ENCODE measurements at regions not wholly inside any gene's neighbourhood (a gene's known extent, or its start where the extent isn't known, plus 50 kb on each side); places are given as distances from the start of the nearest gene placed in this dataset.
"Not testable (repeated sequence)": the region's sequence is repeated elsewhere in the genome, so short reads cannot be mapped to it uniquely, and the experiment has no call there.

DNA sequence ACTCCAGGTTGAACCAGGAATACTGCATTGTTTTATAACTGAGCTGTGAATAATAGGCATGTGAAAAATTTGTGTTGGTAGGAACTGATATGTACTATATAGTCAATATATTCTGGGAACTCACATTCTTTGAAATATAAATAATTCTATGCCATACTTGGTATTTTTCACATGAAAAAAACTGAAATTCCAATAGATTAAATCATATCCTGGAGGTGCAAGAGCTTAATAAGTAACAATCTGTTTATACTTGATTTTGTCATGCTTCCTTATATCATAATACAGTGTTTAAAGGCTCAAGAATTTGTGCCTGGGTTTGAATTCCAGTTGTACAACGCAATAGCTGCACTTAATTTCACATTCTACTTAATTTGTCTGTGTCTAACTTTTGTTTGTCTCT is 387.0 kb downstream of the USP25 start:
- DNase-seq (ENCODE audit: low read depth in 2 of 2) = no peak

DNA sequence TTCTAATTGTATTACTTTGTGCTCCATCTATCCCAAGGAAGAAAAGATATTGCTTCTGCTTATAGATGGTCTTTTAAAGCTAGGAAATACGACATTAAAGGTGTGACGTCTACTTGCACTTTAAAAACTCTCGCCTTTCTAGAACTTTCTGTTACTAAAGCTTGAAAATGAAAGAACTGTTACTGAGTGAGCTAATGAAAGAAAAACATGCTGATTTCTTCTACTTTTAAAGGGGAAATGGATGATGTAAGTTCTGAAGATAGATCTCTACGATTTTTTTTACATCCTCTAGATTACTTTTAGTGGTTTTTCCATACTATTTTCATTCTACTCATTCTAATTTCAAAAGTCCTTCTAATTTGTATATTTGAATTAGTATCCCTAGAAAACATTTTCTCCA is 387.5 kb downstream of the USP25 start:
- DNase-seq (ENCODE audit: low read depth in 2 of 2) = no peak

DNA sequence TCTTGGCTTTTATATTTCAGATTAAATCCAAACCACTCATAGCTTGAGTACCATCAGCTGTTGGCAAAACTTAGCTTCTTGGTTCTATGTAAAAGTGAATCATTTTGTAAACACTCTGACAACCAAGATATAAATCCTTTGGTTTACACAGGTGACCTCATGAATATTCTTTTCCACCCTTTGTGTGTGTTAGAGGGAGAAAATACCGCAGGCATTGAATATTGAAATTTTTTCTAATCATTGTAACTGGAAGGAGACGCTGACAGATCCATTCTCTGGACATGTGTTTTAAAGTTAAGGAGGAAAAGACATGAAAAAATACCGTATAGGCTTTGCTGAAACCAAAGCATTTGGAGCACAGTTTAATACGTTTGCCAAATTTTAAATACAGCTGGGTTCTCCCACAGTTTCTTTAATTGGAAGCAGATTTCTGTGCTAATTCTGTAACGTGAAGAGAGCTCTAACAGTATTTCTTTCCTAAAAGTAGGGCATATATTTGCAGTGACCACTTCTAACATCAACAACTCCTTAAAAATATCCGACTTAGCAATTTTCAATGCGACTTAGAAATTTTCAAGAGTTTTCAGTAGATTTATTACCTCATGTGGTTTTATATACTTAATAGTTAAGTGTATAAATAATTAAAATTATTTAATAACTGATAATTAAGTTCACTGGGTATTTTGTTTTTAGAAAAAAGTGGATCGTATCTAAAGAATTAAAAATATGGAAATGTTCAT is 388.2 kb downstream of the USP25 start:
- no peak for DNase-seq (ENCODE audit: low read depth in 2 of 2)

DNA sequence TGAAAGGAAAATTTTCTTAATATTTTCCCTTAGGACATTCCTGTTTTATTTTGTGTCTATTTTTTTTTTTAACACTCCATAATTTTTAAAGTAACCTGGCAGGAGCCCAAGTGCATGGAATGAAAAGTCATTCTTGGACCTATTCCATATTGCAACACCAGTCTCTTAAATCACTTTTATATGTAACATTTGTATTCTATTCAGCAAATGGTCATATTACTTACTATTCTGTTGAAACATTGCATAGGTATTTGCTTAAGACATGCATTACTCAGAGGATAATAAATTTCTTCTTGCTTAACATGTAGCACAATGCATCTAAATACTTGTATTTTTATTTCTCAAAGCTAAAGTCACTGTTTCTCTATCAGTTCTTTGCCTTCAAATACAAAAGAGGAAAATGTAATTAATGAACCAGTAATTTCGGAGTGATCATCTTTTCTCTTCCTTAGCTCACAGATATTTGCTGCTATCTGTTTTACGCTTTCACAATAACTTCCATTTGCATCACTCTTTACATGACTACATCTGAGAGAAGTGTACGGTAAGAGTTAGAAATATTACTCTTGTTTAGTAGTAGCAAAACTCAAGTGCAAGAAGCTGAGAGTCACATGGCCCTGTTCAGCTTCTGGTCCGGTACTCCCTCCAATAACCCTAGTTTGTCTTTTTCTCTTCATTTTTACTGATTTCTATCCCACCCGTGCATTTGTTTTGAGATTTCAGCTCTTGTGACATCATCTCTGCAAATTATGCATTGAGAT is 394.8 kb downstream of the USP25 start:
- no peak for DNase-seq (ENCODE audit: low read depth in 2 of 2)

DNA sequence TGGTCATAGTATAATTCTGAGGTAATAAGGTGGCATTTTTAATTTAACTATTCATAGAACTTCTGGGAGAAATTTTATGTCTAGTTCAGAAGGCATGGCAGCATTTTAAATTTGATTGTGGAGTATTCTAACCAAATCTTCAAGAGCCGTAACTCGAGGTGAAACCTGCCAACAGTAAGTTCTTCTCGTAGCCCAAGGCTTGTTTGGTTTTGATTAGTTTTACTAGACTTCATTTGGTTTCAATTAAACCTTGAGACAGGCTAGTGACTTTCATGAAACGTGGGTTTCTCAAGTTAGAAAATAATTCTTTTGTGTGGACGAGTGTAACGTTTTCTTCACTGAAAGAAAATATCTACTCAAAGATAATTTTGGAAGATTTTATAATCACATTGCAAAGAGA is 395.5 kb downstream of the USP25 start:
- no peak for DNase-seq (ENCODE audit: low read depth in 2 of 2)

DNA sequence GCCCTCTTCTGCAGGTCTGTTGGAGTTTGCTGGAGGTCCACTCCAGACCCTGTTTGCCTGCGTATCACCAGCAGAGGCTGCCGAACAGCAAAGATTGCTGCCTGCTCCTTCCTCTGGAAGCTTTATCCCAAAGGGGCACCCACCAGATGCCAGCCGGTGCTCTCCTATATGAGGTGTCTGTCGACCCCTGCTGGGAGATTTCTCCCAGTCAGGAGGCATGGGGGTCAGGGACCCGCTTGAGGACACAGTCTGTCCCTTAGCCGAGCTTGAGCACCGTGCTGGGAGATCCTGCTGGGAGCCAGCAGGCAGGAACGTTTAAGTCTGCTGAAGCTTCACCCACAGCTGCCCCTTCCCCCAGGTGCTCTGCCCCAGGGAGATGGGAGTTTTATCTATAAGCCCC is 402.7 kb downstream of the USP25 start:
- DNase-seq (ENCODE audit: low read depth in 2 of 2) = not testable (repeated sequence)

DNA sequence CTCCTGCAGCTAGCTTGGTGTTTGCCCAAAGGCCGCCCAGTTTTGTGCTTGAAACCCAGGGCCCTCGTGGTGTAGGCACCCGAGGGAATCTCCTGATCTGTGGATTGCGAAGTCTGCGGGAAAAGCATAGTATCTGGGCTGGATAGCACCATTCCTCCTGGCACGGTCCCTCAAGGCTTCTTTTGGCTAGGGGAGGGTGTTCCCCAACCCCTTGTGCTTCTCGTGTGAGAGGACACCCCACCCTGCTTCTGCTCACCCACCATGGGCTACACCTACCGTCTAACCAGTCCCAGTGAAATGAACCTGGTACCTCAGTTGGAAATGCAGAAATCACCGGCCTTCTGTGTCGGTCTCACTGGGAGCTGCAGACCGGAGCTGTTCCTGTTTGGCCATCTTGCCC is 403.5 kb downstream of the USP25 start:
- DNase-seq (ENCODE audit: low read depth in 2 of 2) = no peak

DNA sequence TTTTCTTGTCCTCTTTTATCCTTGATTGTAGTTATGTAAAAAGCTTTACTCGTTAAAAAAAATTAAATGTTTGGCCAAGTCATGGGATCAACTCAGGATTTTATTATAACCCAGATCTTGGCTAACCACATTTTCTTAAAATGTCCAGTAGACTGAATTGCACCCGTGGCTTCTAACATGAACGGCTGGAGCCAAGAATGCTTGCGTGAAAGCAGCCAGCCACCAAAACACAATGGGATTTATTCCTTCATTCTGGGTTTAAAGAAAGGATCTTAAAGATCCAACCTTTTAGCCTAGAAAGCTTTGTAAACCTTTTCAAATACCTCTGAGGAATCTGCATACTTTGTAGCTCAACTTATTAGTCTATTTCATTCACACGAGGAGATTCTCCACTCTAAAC is 404.4 kb downstream of the USP25 start:
- DNase-seq (ENCODE audit: low read depth in 2 of 2) = no peak

DNA sequence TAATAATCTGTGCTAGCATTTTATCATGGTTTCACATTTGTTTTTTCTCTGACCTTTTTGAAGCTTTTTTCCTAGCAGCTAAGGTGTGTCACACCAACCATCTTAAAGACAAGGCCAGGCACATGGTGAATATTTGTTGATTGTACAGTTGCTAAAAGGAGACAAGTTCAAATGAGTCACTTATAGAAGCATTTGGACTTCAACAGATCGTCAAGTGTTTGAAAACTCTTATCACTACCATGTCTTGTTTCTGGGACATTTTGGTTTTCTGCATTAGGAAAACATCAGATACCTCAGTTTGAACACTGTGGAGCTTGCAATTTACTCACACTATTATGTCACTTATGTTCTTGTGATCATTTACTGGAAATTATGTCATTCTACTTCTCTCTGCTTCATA is 407.3 kb downstream of the USP25 start:
- DNase-seq (ENCODE audit: low read depth in 2 of 2) = no peak

DNA sequence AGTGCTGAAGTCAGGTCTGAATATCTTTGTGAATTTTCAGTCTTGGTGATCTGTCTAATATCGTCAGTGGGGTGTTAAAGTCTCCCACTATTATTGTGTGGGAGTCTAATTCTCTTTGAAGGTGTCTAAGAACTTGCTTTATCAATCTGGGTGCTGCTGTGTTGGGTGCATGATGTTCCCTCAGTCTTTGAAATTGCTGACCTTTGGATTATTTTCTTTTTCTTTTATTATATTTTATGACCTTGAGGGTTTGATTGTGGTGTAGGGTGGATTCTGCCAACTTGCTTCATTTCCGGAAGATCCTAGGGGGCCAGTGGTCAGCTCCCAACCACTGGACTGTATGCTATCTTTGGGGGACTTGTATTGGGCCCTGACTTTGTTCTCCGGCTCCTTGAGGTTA is 415.3 kb downstream of the USP25 start:
- no peak for DNase-seq (ENCODE audit: low read depth in 2 of 2)

DNA sequence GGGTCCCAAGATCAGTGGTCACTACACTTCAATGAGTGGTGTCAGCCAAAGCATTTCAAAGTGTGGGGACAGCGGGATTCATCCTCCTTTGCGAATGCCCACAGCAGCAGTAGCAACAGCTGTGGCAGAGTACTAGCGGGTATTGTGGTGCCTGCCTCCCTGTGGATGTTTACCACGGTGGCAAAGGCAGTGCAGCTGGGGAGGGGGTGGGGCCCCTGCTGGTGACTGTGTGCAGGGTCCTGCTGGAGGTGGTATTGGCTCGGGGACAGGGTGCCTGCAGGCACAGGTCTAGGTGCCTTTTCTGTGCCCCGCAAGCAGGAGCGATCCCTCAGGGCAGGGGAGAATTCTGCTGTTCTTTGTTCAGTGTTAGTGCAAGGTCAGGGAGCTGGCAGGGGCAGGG is 415.7 kb downstream of the USP25 start:
- DNase-seq (ENCODE audit: low read depth in 2 of 2) = no peak

DNA sequence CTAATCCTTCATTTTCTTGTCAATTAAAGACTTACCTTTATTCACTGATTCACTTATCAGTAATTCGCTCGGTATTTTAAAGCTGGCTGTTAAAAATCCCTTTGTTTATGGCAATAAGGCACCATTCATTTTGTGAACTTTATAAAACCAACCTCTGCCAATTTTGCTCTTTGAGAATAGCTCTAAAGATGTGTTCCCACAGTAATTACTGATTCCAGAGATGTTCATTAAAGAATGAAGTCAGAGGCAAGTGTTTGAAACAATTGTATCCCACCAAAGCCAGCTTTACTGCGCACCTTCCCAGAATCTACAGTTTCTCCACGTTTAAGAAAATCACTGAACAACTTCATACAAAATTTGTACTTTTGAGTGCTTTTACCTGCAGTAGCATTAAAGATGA is 424.5 kb downstream of the USP25 start:
- DNase-seq (ENCODE audit: low read depth in 2 of 2) = no peak

DNA sequence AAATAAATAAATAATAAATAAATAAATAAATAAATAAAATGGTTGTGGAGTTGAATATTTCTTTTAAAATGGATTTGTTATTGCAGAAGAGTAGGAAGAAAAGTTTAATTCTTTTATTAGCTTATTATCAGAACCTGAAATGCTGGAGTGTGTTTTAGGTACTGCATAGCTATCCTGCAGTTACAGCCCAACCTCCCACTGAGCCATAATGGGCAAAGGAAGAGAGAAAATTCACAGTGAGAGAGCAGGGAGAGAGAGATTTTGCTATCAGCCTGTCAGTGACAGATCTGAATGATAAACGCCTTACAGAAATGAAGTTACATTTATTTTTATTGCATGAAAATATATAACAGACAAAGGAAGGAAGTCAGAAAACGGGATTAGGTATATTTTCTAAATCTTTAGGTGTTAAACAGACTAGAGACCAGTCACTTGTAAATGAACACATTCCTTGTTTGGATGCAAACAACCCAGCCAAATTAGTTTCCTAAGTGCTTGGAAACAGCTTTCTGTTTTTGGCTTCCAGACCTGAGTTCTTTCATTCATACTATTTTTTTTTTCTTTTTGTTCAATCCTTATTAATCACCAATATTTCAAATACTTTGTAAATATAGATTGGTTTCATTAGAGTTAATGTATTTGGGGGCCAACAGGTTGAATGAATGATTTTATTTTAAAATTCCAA is 425.3 kb downstream of the USP25 start:
- no peak for DNase-seq (ENCODE audit: low read depth in 2 of 2)

DNA sequence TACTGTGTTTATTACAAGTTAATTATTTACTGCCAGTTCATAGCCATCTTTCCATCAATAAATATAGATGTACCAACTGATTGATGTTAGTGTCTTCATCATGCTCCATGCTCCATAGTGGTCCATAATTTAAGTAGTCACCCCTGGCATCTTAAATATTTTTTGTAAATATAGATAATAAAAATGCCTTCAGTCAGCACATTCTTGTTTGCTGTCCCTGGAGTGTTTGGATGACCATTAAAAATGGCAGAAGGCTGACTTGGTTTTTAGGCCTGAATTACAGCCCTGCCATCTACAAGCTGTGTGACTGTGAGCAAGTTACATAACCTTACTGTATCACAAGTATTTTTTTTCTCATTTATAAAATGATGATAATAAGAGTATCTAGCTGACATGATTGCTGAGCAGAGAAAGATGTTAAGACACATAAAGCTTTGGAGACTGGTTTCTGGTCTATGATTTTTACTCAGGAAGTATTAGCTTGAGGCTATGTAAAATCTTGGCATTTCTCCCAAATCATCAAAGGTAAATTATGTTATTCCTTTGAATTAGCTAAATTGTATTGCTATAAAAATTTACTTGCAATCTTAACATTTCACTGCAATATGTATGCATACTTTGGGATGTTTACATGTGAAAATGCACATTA is 427.2 kb downstream of the USP25 start:
- DNase-seq (ENCODE audit: low read depth in 2 of 2) = no peak

DNA sequence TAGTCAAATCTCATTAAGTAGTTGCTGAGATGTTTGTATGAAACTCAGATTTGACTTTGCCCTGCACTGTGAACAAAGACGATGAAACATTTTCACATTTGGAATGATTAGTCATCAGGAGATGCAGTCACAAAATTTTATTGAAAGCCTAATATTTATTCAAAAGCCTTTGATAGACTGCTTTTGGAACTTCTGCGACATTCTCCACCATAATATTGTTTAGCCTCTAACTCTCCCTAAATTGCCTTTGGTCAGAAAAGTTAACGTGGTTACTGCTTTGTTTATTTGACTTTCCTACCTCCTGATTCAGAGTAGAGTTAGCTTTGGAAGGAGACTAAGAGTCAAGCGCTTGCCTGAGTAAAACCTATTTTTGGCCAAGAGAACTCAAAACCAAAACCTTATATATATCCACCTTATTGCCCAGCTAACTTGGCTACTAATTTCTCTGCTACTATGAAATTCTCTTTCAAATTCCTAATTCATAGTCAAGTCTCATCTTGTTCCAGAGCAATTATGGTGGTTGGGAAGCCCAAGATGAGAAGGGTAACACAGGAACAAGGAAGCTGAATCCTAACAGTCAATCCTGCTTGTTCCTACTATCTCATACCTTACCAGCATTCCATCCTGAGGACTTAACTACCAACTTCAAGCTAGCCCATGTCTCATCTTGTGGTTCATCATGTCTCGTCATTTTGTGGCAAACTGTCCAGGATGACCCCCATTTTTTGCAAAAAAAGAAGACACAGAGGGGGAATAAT is 429.6 kb downstream of the USP25 start:
- DNase-seq (ENCODE audit: low read depth in 2 of 2) = no peak

DNA sequence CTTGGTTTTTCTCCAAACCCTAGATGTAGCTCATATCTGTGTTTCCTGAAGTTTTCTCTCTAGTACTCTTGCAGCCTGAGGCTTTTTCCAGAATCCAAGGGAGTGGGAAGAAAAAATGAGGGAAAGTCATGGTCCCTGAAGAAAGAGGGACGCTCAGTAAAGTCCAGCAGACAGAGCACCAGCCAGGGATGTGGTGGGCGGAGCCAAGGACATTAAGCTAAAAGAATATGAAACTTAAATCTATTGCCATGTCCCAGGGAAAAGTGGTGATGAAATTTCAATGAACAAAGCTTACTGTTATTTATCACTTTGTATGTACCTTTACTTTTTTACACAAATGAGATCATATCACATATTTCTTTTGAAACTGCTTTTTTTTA is 430.2 kb downstream of the USP25 start:
- no peak for DNase-seq (ENCODE audit: low read depth in 2 of 2)

DNA sequence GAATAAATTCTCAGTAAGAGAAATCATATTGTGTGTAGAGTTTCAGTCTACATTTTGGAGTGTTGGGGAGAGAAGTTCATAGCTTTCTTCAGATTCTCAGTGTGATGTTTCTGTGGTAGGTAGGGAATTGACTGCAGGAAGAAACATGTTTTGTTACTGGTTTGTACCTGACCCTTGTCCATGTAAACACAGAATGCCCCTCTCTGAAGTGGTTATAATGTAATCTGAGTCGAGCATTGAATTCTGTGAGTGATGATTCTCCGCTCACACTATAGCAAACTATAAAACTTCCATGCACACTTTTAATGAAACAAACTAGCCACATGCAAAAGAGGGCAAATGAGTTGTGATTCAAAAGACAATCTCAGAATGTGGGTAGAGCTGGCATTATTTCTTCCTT is 433.2 kb downstream of the USP25 start:
- DNase-seq (ENCODE audit: low read depth in 2 of 2) = no peak

DNA sequence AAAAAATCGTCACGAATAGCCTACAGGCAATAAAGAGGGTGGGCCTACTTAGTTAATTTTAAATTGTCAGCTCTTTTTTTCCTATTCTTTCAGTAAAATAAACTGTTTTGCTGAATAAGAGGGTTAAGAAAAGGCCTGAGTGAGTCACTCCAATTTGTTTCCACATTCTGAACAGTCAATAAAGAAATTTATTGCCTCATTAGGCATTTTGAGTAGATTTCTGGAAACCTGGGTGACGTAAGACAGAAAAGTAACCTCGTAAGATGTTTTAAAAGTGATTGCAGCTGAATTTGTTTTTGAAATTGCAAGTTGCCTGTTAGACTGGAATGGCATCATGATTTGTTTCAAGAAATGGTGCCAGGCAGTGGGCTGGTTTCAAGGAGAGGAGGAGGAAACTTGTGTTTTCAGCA is 439.3 kb downstream of the USP25 start:
- DNase-seq (ENCODE audit: low read depth in 2 of 2) = no peak

DNA sequence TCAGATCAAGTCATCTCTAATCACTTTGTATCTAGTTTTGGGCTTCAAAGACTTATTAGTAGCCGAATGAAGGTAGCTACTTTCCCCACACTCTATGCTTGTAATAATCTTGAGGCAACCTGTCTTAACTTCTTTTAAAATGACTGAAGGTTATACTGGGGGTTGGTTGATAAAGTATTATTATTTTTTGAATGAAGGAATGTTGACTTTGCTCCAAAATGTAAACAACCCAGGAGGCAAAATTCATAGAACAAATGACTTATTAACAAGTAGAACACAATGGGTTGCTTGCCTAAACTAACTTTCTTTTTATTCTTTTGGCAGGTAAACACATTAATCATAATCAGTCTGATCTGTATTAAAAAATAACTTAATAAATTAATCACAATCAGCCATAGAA is 440.0 kb downstream of the USP25 start:
- no peak for DNase-seq (ENCODE audit: low read depth in 2 of 2)

DNA sequence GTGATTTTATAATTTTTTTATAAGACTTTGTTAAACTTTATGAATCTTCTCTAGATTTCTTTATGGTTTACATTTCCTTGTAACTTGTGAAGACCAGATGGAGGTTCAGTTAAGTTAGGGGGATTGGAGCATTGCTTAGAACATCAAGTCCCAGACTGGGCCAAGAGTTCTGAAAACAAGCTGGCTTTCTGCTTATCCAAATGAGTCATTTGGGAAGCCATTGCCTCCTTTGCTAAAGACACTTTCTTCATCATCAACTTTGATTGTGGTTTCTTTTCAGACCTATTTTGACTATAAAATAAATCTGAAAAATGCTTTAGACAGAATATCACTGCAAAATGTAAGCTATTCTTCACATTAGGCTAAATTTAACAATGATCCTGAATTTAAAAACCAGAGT is 446.8 kb downstream of the USP25 start:
- no peak for DNase-seq (ENCODE audit: low read depth in 2 of 2)

DNA sequence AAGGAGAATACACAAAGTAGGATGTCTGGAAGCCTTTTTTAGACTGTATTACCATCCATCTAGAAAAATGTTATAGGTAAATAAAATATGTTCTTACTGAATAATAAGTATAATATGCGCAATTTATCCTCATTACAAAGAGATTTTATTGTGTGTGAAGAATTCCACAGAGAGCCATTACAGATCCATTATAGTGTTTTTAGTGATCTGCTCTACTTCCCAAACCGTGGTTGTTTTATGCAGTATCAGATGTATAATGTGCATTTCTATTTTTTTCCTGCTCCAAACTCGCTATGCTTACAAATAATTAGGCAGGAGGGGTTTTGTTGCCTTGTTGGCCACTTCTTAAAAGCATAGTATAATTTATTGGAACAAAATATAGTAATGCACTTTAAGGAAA is 447.8 kb downstream of the USP25 start:
- no peak for DNase-seq (ENCODE audit: low read depth in 2 of 2)

DNA sequence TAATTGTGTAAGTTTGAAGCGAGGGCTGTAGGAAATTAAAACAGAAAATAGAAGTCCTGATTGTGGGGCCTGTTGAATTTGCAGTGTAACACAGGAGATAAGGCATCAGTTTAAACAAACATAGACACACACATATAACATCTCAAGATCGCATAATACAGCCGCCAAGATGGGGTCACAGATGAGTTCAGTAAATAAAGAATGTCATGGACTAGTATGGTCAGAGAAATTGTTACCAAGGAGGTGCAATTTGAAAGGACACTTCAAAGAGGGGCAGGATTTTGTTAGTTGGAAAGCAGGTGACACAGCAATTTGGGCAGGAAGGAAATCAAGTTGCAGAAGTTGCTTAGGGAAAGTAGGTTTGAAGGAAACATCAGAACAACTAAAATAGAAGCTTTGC is 450.0 kb downstream of the USP25 start:
- no peak for DNase-seq (ENCODE audit: low read depth in 2 of 2)

Measured in activated CD4-positive, alpha-beta T cell treated with anti-CD3 and anti-CD28 coated beads for 24 hours (primary cell).